HFF-Myc (cell line): ENCODE measurements at regions not wholly inside any gene's neighbourhood (a gene's known extent, or its start where the extent isn't known, plus 50 kb on each side); places are given as distances from the start of the nearest gene placed in this dataset.

ENCODE experiments used
- DNase-seq: peaks from one replicate; pipeline ENCODE4 v3.0.0-alpha.2; 2011; ENCODE audit warnings: low read depth; ENCODE audit errors: extremely low read depth
- H3K4me3 ChIP-seq: replicated peaks from 2 replicates; pipeline ENCODE4 v1.5.1; 2011; ENCODE audit warnings: low read depth, mild to moderate bottlenecking, control low read depth, low read length
- CTCF ChIP-seq: IDR thresholded peaks from 2 replicates; pipeline ENCODE4 v1.5.1; 2012; ENCODE audit warnings: mild to moderate bottlenecking, low read depth, low read length, control low read depth; ENCODE audit errors: missing control alignments

- TF ChIP-seq CTCF, result no peak
- H3K4me3 ChIP-seq, result no peak overlapping the region
- DNase-seq, result no peak
These were observed 1002.9 kb upstream of the SEL1L start for GRCh38 chr14:82536566-82536965.

- DNase-seq, result no peak
- H3K4me3 ChIP-seq, result no peak overlapping the region
- TF ChIP-seq CTCF, result no peak
These were observed 1004.2 kb upstream of the SEL1L start for GRCh38 chr14:82537831-82538230.

GRCh38 chr14:82546401-82546800 is 1012.7 kb upstream of the SEL1L start:
- TF ChIP-seq CTCF, result no peak
- H3K4me3 ChIP-seq, result no peak overlapping the region
- no peak for DNase-seq

GRCh38 chr14:82549306-82549990 is 1015.8 kb upstream of the SEL1L start:
- no peak for TF ChIP-seq CTCF
- DNase-seq, result no peak
- no peak overlapping the region for H3K4me3 ChIP-seq

GRCh38 chr14:82562881-82563280 is 1029.2 kb upstream of the SEL1L start:
- no peak for DNase-seq
- no peak overlapping the region for H3K4me3 ChIP-seq
- TF ChIP-seq CTCF, result no peak

- no peak for DNase-seq
- no peak overlapping the region for H3K4me3 ChIP-seq
- no peak for TF ChIP-seq CTCF
These were observed 1032.2 kb upstream of the SEL1L start for GRCh38 chr14:82565825-82566224.

- H3K4me3 ChIP-seq, result no peak overlapping the region
- TF ChIP-seq CTCF, result no peak
- DNase-seq, result no peak
These were observed 1053.6 kb upstream of the SEL1L start for GRCh38 chr14:82587226-82587625.
